Activated CD4-positive, alpha-beta T cell treated with anti-CD3 and anti-CD28 coated beads for 36 hours (primary cell): ENCODE measurements at regions not wholly inside any gene's neighbourhood (a gene's known extent, or its start where the extent isn't known, plus 50 kb on each side); places are given as distances from the start of the nearest gene placed in this dataset.

Source experiments
- ATAC-seq: fragments of 200-7000 bp; cut with Tn5 transposase; one replicate; pipeline ENCODE4 v1.10.0; 2021; ENCODE audit warnings: mild to moderate bottlenecking, moderate library complexity
- CTCF ChIA-PET: fragments of 350-600 bp; sonication (Branson Sonifier 250); formaldehyde crosslinking; loops from one replicate; lab custom pipeline; 2021; ENCODE audit warnings: antibody characterized with exemption; lab: Charles Lee
- POLR2A ChIA-PET: fragments of 350-600 bp; sonication (Branson Sonifier 250); formaldehyde crosslinking; loops from one replicate; lab custom pipeline; 2021; ENCODE audit warnings: antibody characterized with exemption, inconsistent platforms; lab: Charles Lee
- DNase-seq: peaks from one replicate; pipeline ENCODE4 v3.0.0-alpha.2; 2020
- H3K27ac Mint-ChIP-seq: one replicate; pipeline ENCODE4 v1.8.0; 2021; ENCODE audit warnings: mixed read lengths
- H3K27me3 Mint-ChIP-seq: one replicate; pipeline ENCODE4 v1.8.0; 2021; ENCODE audit warnings: mixed read lengths
- H3K36me3 Mint-ChIP-seq: one replicate; pipeline ENCODE4 v1.8.0; 2021; ENCODE audit warnings: low read depth, mixed read lengths
- H3K4me1 Mint-ChIP-seq: one replicate; pipeline ENCODE4 v1.8.0; 2021; ENCODE audit warnings: mixed read lengths
- H3K4me3 Mint-ChIP-seq: one replicate; pipeline ENCODE4 v1.8.0; 2021; ENCODE audit warnings: mild to moderate bottlenecking, moderate library complexity, mixed read lengths
- H3K9me3 Mint-ChIP-seq: one replicate; pipeline ENCODE4 v1.8.0; 2021; ENCODE audit warnings: low read depth, mixed read lengths
- intact Hi-C, 2 experiments: fragments of 100-400 bp; cut with DNase I in 1 of 2; cut with micrococcal nuclease in 1 of 2; formaldehyde crosslinking; loops; one replicate each; pipeline versions ENCODE4 v1.14.2 to v1.15.1; 2022 to 2024; cut with DNase I, micrococcal nuclease

GRCh38 chr1:5386371-5386770 lies 605.9 kb downstream of the NPHP4 start:
- Mint-ChIP-seq H3K4me1 (peaks cover 31% of the 10 kb centered on the region), H3K27ac (no peak overlapping the region), H3K27me3 (no peaks in the 10 kb centered on the region), H3K4me3 (no peak overlapping the region), H3K36me3 (no peaks in the 10 kb centered on the region), H3K9me3 (no peaks in the 10 kb centered on the region)
- no peak for ATAC-seq
- no peak for DNase-seq
- ChIA-PET CTCF (no interaction called here), POLR2A (no interaction called here)
- intact Hi-C loops = no loop called here

GRCh38 chr1:5385956-5386355 lies 606.3 kb downstream of the NPHP4 start:
- DNase-seq (no peak), ATAC-seq (no peak)
- Mint-ChIP-seq H3K36me3 (no peaks in the 10 kb centered on the region), H3K4me1 (peaks cover 28% of the 10 kb centered on the region), H3K9me3 (no peaks in the 10 kb centered on the region), H3K27ac (no peak overlapping the region), H3K27me3 (no peaks in the 10 kb centered on the region), H3K4me3 (no peak overlapping the region)
- CTCF ChIA-PET = no interaction called here
- POLR2A ChIA-PET = no interaction called here
- intact Hi-C loops = no loop called here

GRCh38 chr1:5385096-5385799 lies 607.0 kb downstream of the NPHP4 start:
- H3K27ac Mint-ChIP-seq = no peak overlapping the region
- POLR2A ChIA-PET = no interaction called here
- H3K9me3 Mint-ChIP-seq = no peaks in the 10 kb centered on the region
- no peak overlapping the region for H3K4me3 Mint-ChIP-seq
- intact Hi-C loops = no loop called here
- H3K4me1 Mint-ChIP-seq = peaks cover 21% of the 10 kb centered on the region
- ATAC-seq (no peak), DNase-seq (no peak)
- no peaks in the 10 kb centered on the region for H3K27me3 Mint-ChIP-seq
- no peaks in the 10 kb centered on the region for H3K36me3 Mint-ChIP-seq
- CTCF ChIA-PET = no interaction called here

DNA sequence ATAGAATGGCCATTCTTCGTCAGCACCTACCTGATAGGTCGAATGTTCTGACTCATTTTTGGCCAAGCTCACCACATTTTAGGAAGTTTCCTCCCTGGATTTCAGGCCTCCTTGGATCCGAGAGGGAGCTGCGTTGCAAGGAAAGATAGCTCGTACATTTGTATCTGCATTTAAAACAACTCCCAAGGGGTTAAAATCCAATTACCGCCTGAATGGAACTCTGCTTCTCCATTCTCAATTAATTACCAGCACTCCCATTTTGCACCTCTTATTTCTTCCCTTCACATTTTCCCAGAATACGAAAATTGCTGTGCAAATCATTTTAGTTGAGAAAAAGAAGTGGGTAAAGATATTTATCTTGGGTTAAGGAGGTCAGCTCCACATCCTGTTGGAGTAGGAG lies 610.7 kb downstream of the NPHP4 start:
- no peak for ATAC-seq
- Mint-ChIP-seq H3K27ac (no peak overlapping the region), H3K4me3 (no peak overlapping the region), H3K9me3 (no peaks in the 10 kb centered on the region), H3K4me1 (no peaks in the 10 kb centered on the region), H3K36me3 (no peaks in the 10 kb centered on the region), H3K27me3 (no peaks in the 10 kb centered on the region)
- intact Hi-C loops = no loop called here
- no peak for DNase-seq
- ChIA-PET POLR2A (no interaction called here), CTCF (no interaction called here)

DNA sequence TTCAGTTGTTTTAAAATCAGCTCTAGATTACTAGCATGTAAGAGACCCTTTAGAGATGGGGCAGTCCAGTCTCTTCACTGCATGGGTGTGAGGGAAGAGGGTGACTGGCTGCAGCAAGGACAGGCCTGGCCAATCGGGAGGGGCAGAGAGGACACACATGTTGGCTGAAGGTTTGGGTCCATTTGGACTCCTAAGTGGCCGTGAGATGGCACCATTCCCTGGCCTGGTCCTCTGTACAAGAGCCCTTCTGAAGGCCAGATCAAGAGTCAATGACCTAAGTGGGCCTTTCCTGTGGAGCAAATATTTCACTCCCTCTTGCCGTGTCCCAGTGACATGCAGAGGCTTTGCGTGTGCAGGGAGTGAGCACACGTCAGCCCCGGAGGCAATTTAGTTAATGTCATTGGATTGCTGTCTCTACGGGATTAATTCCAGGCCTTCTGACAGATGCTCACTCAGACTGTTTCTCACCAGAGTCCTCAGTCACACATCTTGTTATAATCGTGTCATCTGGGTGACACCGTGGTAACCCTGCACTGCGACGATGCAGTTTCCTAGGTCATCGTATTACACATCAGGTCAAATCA lies 613.0 kb downstream of the NPHP4 start:
- ATAC-seq (no peak), DNase-seq (no peak)
- intact Hi-C loops = no loop called here
- no peak overlapping the region for H3K4me3 Mint-ChIP-seq
- H3K4me1 Mint-ChIP-seq = no peaks in the 10 kb centered on the region
- H3K27me3 Mint-ChIP-seq = no peaks in the 10 kb centered on the region
- no peaks in the 10 kb centered on the region for H3K9me3 Mint-ChIP-seq
- H3K36me3 Mint-ChIP-seq = no peaks in the 10 kb centered on the region
- POLR2A ChIA-PET = no interaction called here
- H3K27ac Mint-ChIP-seq = no peak overlapping the region
- CTCF ChIA-PET = no interaction called here

- no peaks in the 10 kb centered on the region for H3K27me3 Mint-ChIP-seq
- ATAC-seq = no peak
- no peak overlapping the region for H3K27ac Mint-ChIP-seq
- H3K4me1 Mint-ChIP-seq = no peaks in the 10 kb centered on the region
- ChIA-PET POLR2A (no interaction called here), CTCF (interaction anchor here (0.8 kb wide), 1 partner anchor 102 kb away, joined by 3 read pairs; no protein-coding TSS in a partner anchor)
- intact Hi-C loops = no loop called here
- DNase-seq = no peak
- no peaks in the 10 kb centered on the region for H3K36me3 Mint-ChIP-seq
- H3K9me3 Mint-ChIP-seq = peaks cover 5% of the 10 kb centered on the region
- no peak overlapping the region for H3K4me3 Mint-ChIP-seq
Measured at GRCh38 chr1:5376538-5377247, 615.5 kb downstream of the NPHP4 start.

DNA sequence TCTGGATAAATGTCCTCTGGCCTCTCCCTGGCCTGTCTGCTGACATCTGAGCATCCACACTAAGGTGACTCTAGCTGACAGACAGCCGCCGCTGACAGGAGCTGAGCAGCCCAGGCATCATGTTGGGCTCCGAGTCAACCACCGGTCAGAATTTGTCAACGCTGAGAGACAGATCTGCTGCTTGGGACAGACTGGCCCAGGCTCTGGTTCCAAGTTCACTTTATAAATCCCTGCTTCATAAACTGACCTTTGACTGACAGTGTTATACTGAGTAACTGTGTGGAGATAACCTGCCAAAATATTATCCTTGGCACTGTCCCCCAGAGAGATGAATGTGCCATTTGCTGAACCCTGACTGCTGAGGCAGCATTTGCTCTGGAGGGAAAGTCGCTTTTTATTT lies 616.7 kb downstream of the NPHP4 start:
- no peak for DNase-seq
- intact Hi-C loops = no loop called here
- Mint-ChIP-seq H3K27ac (no peak overlapping the region), H3K27me3 (no peaks in the 10 kb centered on the region), H3K4me3 (no peak overlapping the region), H3K36me3 (no peaks in the 10 kb centered on the region), H3K9me3 (peaks cover 8% of the 10 kb centered on the region), H3K4me1 (peaks cover 8% of the 10 kb centered on the region)
- CTCF ChIA-PET = interaction anchor here (0.5 kb wide), 1 partner anchor 36 kb away, joined by 3 read pairs; no protein-coding TSS in a partner anchor
- POLR2A ChIA-PET = no interaction called here
- ATAC-seq = no peak

GRCh38 chr1:5374192-5374591 lies 618.0 kb downstream of the NPHP4 start:
- ChIA-PET POLR2A (no interaction called here), CTCF (no interaction called here)
- DNase-seq (no peak), ATAC-seq (no peak)
- H3K4me3 Mint-ChIP-seq = no peak overlapping the region
- no peaks in the 10 kb centered on the region for H3K27me3 Mint-ChIP-seq
- H3K4me1 Mint-ChIP-seq = peaks cover 14% of the 10 kb centered on the region
- H3K9me3 Mint-ChIP-seq = peaks cover 8% of the 10 kb centered on the region
- intact Hi-C loops = no loop called here
- H3K36me3 Mint-ChIP-seq = no peaks in the 10 kb centered on the region
- H3K27ac Mint-ChIP-seq = no peak overlapping the region

DNA sequence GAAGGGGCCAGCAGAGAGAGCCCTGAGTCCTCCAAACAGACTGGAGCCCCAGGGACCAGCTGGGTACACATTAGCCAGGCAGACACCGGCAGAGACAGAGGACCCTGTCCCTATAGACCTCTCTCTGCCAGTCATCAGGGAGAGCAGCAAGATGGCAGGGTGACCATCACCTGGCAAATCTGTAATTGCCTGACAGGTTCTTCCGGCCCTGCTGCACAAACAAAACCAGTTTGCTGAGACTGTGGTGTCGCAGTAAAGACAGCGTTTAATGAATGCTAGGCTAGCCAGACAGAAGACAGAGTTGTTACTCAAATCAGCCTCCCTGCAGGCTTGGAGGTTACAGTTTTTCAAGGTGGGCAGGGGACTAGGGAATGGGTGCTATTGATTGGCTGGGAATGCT lies 618.9 kb downstream of the NPHP4 start:
- intact Hi-C loops = no loop called here
- Mint-ChIP-seq H3K27me3 (no peaks in the 10 kb centered on the region), H3K4me1 (peaks cover 14% of the 10 kb centered on the region), H3K9me3 (peaks cover 8% of the 10 kb centered on the region), H3K36me3 (no peaks in the 10 kb centered on the region), H3K27ac (no peak overlapping the region), H3K4me3 (no peak overlapping the region)
- DNase-seq (no peak), ATAC-seq (no peak)
- CTCF ChIA-PET = no interaction called here
- POLR2A ChIA-PET = no interaction called here

DNA sequence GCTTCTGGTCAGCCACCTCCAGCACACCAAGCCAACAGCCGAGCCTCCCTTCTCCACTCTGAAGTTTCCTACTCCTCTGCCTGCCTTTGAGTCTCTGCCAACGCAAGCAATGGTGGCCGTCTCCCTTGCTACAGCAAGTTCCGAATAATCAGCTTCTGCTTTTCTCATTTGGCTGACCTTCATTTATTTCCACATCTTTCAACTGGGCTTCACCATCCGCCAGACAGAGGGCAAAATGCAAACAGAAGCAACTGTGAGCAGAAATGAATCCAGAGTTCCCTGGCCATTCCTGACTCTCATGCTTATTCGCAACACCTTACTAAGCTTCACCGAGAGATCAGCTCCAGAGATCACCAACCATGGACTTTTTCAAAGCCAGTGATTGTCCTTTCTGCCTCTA lies 621.0 kb downstream of the NPHP4 start:
- no peak for ATAC-seq
- H3K4me1 Mint-ChIP-seq = peaks cover 14% of the 10 kb centered on the region
- POLR2A ChIA-PET = no interaction called here
- no peak for DNase-seq
- intact Hi-C loops = no loop called here
- H3K27me3 Mint-ChIP-seq = no peaks in the 10 kb centered on the region
- CTCF ChIA-PET = interaction anchor here (0.7 kb wide), 1 partner anchor 1274 kb away, joined by 3 read pairs; no protein-coding TSS in a partner anchor
- H3K36me3 Mint-ChIP-seq = no peaks in the 10 kb centered on the region
- no peak overlapping the region for H3K4me3 Mint-ChIP-seq
- H3K27ac Mint-ChIP-seq = no peak overlapping the region
- H3K9me3 Mint-ChIP-seq = peaks cover 8% of the 10 kb centered on the region

GRCh38 chr1:5370311-5370710 lies 621.9 kb downstream of the NPHP4 start:
- peaks cover 14% of the 10 kb centered on the region for H3K4me1 Mint-ChIP-seq
- ATAC-seq (peak; percentile 92), DNase-seq (peak; percentile 32)
- no peaks in the 10 kb centered on the region for H3K36me3 Mint-ChIP-seq
- peaks cover 8% of the 10 kb centered on the region for H3K9me3 Mint-ChIP-seq
- POLR2A ChIA-PET = no interaction called here
- H3K4me3 Mint-ChIP-seq = no peak overlapping the region
- intact Hi-C loops = no loop called here
- no peak overlapping the region for H3K27ac Mint-ChIP-seq
- H3K27me3 Mint-ChIP-seq = no peaks in the 10 kb centered on the region
- CTCF ChIA-PET = interaction anchor here (0.6 to 0.7 kb wide), 2 partner anchors 43 to 673 kb away, joined by 3 to 4 read pairs; no protein-coding TSS in a partner anchor

DNA sequence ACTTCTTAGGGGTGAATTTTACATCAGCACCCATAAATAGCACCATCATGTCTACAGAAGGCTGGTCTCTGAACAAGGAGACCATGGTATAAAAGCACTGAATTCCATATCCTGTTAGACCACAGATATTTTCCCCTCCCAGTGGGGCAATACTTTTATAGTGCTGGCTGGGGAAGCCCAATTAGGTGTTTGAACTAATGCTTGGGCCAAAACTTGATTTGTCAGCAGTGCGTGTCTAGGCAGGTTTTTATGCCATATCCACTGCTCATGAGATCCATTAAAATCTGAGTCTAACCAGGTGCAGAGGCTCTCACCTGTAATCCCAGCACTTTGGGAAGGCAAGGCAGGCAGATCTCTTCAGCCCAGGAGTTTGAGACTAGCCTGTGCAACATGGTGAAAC lies 623.0 kb downstream of the NPHP4 start:
- intact Hi-C loops = no loop called here
- POLR2A ChIA-PET = no interaction called here

More for the DNA sequence above, 623.0 kb downstream of the NPHP4 start:
- ATAC-seq = no peak
- no peak overlapping the region for H3K4me3 Mint-ChIP-seq
- CTCF ChIA-PET = no interaction called here
- no peak overlapping the region for H3K27ac Mint-ChIP-seq
- no peak for DNase-seq
- peaks cover 8% of the 10 kb centered on the region for H3K9me3 Mint-ChIP-seq
- peaks cover 14% of the 10 kb centered on the region for H3K4me1 Mint-ChIP-seq
- H3K27me3 Mint-ChIP-seq = no peaks in the 10 kb centered on the region
- H3K36me3 Mint-ChIP-seq = no peaks in the 10 kb centered on the region
